ENCODE measurements at regions not wholly inside any gene's neighbourhood (a gene's known extent, or its start where the extent isn't known, plus 50 kb on each side); places are given as distances from the start of the nearest gene placed in this dataset.
"Not testable (repeated sequence)": the region's sequence is repeated elsewhere in the genome, so short reads cannot be mapped to it uniquely, and the experiment has no call there.

DNA sequence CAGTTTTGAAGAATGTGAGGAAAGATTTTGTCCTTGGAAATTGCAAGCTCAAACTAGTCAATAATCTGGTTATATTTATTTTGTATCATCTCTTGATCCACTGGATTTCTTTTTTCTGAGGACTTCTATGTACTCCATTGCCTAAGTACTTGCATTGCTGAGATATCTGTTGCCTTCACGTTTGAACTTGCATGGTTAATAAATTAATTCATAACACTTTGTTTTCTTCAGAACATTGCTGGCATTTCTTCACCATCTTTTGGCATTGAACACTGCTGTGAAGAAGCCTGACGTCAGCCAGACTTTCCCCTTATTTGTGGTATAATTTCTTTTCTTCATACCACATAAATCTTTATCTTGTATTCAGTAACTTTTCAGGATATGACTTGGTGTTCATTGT is 246.0 kb upstream of the KIF2A start:
- DNase-seq: no peak

GRCh38 chr5:62065050-62065449 is 241.0 kb upstream of the KIF2A start:
- no peak for DNase-seq

DNA sequence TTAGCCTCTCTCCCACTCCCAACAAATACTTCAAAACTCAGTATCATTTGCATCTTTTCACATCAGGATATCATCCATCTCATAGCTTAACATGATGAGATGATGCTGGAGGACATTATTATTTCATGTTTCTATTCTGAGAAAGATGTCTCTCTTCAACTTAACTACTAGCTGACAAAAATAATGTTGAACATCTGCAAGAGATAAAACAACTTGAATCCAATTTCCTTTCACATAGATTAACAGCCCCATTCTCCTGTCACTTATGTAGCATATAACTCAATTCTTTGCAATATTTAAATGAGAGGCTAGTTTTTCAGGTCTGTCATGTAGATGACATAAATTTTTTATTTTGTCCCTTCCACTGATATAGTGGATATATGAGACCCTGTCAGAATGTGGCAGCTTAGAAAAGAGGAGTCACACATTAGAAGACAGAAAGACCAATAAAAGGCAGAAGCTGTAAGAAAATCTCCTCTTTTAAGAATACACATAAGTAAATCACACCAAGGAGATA is 239.2 kb upstream of the KIF2A start:
- no peak for DNase-seq

- DNase-seq: no peak
These were observed 237.5 kb upstream of the KIF2A start for GRCh38 chr5:62068554-62068953.

- DNase-seq: no peak
These were observed 228.6 kb upstream of the KIF2A start for GRCh38 chr5:62077387-62077786.

DNA sequence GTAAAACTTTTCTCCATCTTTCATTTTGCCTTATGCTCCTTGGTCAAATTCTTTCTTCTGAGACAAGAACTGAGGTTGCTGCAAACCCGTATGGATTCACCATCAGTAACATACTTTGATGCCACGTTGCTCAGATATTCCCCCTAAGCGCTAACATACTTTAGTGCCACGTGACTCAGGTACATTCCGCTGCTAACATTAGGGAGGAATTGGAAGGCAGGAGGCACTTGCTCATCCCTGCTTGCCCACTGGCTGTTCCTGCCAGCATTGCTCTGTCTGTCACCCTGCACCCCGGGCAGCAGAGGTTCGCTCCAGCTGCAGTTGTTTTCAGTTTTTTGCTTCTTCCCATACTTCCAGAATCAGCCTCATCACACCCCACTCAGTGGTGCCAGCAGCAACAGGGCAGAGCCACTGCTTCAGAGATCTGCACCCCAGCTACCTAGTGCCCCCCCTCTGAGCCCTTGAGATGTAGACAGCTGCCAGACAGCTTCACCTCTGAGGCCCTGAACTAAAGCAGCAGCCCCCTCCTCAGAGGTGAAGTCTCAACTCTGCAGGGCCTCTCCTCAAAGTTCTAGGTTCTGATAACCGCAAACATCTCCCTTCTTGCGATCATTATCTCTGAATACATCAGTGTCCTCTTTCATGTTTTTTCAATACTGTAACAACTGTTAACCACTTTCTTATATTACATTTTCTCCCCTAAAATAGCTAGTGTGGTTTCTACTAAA is 228.0 kb upstream of the KIF2A start:
- DNase-seq: no peak

GRCh38 chr5:62082370-62082801 is 223.6 kb upstream of the KIF2A start:
- DNase-seq: no peak

DNA sequence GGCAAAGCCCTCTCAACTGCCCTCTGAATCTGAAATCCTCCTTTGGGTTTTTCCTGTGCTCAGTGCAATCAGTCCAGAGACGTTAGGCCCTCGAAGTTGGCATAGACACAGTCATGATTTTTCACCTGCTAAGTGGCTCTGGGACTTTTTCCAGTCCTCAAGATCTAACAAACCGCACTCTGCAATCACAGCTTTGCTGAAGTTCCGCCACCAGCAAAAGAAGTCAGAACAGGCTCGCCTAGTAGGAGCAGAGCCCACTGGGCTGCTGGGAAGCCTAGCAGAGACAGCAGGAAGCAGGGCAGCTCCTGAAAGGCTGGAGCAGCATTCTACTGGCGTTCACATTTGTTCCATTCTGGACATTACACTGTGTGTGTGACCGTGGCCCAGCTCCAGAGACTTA is 222.8 kb upstream of the KIF2A start:
- DNase-seq: no peak

- no peak for DNase-seq
These were observed 222.3 kb upstream of the KIF2A start for GRCh38 chr5:62083661-62084060.

GRCh38 chr5:62084391-62084790 is 221.6 kb upstream of the KIF2A start:
- no peak for DNase-seq

GRCh38 chr5:62090953-62091352 is 215.1 kb upstream of the KIF2A start:
- no peak for DNase-seq

DNA sequence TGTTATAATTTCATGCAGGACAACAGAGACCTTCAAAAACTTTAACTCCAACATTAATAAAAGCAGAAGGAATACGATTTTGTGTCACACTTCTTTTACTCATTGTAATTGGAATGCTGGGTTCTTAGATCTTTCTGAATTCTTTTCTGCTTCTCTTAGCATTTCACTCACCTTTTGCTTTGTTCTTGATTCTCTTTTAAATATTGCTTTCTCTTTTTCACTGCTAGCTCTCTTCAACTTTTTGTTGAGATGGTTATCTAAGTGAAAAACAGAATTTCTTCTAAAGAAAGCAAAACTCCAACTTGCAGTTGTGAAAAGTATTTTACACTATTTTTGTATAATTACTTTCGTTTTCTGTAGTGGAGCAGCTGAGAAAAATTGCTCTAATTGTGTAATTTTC is 212.6 kb upstream of the KIF2A start:
- DNase-seq: no peak

- no peak for DNase-seq
These were observed 212.0 kb upstream of the KIF2A start for GRCh38 chr5:62093976-62094375.

DNA sequence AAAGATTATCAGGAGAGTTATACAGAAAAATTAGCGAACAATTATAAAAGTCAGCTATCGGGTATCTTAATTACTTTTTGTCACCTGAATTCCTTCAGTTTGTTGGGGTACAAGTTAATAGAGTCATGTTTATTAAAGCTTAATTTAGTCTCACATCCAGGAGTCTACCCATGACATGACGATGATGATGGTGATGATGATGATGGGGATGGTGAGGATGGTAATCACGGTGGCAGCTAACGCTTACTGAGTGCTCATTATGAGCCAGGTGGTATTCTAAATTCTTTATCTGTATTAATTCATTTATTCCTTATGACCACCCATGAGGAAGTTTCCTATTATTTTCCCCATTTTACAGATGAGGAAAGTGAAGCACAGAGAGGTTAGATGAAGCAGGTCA is 208.6 kb upstream of the KIF2A start:
- DNase-seq: no peak

- no peak for DNase-seq
These were observed 205.8 kb upstream of the KIF2A start for GRCh38 chr5:62100201-62100600.

GRCh38 chr5:62103863-62104262 is 202.1 kb upstream of the KIF2A start:
- not testable (repeated sequence) for DNase-seq

- no peak for DNase-seq
These were observed 194.6 kb upstream of the KIF2A start for GRCh38 chr5:62111428-62111827.

DNA sequence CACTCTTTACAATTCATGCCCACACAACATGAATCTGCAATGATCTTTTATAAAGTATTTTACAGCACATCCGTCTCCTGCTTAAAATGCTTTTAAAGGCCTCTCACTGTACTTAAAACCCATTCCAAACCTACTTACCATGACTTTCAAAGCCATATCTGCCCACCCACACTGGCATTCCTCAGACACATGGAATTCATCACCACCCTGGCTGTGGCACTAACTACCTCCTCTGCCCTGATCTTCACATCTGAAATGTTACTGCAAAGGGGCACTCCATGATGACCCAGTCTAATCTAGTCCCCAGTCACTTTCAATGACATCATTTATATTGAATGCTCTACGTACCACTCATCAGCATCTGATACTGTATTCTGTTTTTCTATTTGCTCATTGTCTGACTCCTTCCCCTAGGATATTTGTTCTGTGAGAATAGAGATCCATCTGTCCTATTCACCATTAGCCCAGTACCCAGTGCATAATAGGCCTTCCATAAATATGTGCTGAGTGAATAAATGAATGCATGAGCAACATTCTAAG is 193.2 kb upstream of the KIF2A start:
- DNase-seq: no peak

- no peak for DNase-seq
These were observed 191.0 kb upstream of the KIF2A start for GRCh38 chr5:62115014-62115413.

GRCh38 chr5:62124266-62124665 is 181.7 kb upstream of the KIF2A start:
- DNase-seq: no peak

DNA sequence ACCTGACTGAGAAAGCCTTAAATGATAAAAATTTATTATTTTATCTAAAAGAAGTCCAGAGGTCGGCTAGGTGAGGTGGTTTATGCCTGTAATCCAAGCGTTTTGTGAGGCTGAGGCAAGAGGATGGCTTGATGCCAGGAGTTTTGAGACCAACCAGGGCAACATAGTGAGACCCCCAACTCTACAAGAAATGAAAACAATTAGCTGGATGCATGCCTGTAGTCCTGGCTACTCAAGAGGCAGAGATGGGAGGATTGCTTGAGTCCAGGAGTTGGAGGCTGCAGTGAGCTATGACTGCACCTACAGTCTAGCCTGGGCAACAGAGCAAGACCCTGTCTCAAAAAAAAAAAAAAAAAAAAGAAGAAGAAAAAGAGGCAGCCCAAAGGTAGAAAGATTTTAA is 179.9 kb upstream of the KIF2A start:
- DNase-seq: no peak

- no peak for DNase-seq
These were observed 178.8 kb upstream of the KIF2A start for GRCh38 chr5:62127098-62127736.

DNA sequence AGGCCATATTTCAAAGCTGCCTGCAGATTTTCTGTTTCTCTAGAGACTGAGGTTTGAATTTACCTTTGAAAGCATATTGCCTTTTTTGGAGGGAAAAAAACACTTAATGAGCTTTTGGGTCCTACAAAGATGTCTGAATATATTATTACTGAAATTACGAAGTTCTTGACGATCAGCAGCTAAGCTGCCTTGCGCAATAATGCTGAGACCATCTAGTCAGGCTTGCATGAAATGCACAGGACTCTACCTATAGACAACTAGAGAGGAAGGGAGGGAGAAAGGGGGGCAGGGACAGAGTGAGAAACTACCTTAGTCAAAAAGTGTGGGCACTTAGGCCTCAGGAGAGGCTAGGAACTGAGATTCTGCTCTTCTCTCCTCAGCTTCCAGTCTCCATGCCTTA is 175.9 kb upstream of the KIF2A start:
- DNase-seq: no peak

DNA sequence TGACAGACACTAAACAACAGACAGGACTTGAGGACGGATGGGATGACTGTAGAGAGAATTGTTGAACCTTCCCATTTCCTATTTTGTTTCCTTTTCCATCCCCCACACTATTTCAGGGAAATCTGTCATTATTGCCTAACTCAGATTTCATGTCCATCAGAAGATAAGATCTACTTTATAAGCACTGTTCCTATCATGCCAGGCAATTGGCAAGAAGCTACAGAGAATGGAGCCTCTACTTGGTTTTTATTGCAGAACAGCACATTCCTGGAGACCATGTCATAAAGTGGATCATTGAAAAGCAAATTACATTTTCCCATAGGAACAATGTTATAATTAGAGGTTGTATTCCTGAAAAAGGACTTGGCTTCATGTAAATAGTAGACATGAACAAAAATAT is 173.7 kb upstream of the KIF2A start:
- no peak for DNase-seq
